CD14-positive monocyte (primary cell): ENCODE measurements at regions not wholly inside any gene's neighbourhood (a gene's known extent, or its start where the extent isn't known, plus 50 kb on each side); places are given as distances from the start of the nearest gene placed in this dataset.
"Not testable (repeated sequence)": the region's sequence is repeated elsewhere in the genome, so short reads cannot be mapped to it uniquely, and the experiment has no call there.

Source experiments
- DNase-seq, 3 donors: peaks; one replicate each; pipeline ENCODE4 v3.0.0-alpha.2; 2011 to 2022
- H2AFZ ChIP-seq: 2 replicates; pipeline ENCODE4 v1.6.0; 2012; ENCODE audit warnings: mild to moderate bottlenecking, low read depth, low read length, inconsistent platforms; ENCODE audit not compliant: insufficient read depth, poor library complexity, severe bottlenecking
- H3K27ac ChIP-seq, 2 donors: 1 replicate in 1 of 2; 2 replicates in 1 of 2; pipeline ENCODE4 v1.5.1; 2012 to 2013; ENCODE audit warnings: low read length in 2 of 2, control low read depth in 1 of 2, inconsistent platforms in 1 of 2, low read depth in 1 of 2, mild to moderate bottlenecking in 1 of 2
- H3K27me3 ChIP-seq, 2 donors: one replicate each; pipeline versions ENCODE4 v1.6.0 to v1.6.1; 2011 to 2013; ENCODE audit warnings: low read length in 2 of 2; ENCODE audit not compliant: control insufficient read depth in 2 of 2, insufficient read depth in 2 of 2
- H3K36me3 ChIP-seq, 2 donors: replicated peaks in 1 of 2; 1 replicate in 1 of 2; 2 replicates in 1 of 2; pipeline versions ENCODE4 v1.5.1 to v1.6.1; 2012 to 2013; ENCODE audit warnings: low read length in 2 of 2, control low read depth in 1 of 2, inconsistent platforms in 1 of 2, mild to moderate bottlenecking in 1 of 2; ENCODE audit not compliant: insufficient read depth in 2 of 2, control insufficient read depth in 1 of 2
- H3K4me1 ChIP-seq, 2 donors: 1 replicate in 1 of 2; 2 replicates in 1 of 2; pipeline versions ENCODE4 v1.5.1 to v1.6.1; 2012 to 2013; ENCODE audit warnings: low read length in 2 of 2, control low read depth in 1 of 2, inconsistent platforms in 1 of 2, mild to moderate bottlenecking in 1 of 2, moderate library complexity in 1 of 2; ENCODE audit not compliant: insufficient read depth in 2 of 2, control insufficient read depth in 1 of 2
- H3K4me2 ChIP-seq: replicated peaks from 2 replicates; pipeline ENCODE3; 2012; ENCODE audit warnings: low read length, moderate library complexity, mild to moderate bottlenecking; ENCODE audit not compliant: poor library complexity, severe bottlenecking; ENCODE audit errors: extremely low read depth
- H3K4me3 ChIP-seq, 3 experiments: fragments of 200-600 bp in 1 of 3; sonication (generic) in 1 of 3; replicated peaks in 1 of 3; 1 replicate in 2 of 3; 2 replicates in 1 of 3; pipeline ENCODE4 v1.5.1; 2011 to 2013; ENCODE audit warnings: low read length in 3 of 3, mild to moderate bottlenecking in 3 of 3, control low read depth in 2 of 3, low read depth in 2 of 3, inconsistent platforms in 1 of 3, moderate library complexity in 1 of 3
- H3K79me2 ChIP-seq: 2 replicates; pipeline ENCODE4 v1.6.0; 2012; ENCODE audit warnings: mild to moderate bottlenecking, control low read depth, inconsistent platforms, low read length, moderate library complexity; ENCODE audit not compliant: insufficient read depth
- H3K9ac ChIP-seq: 2 replicates; pipeline ENCODE4 v1.6.0; 2017; ENCODE audit warnings: low read length, mild to moderate bottlenecking; ENCODE audit not compliant: insufficient read depth, poor library complexity, severe bottlenecking
- H3K9me3 ChIP-seq, 2 donors: replicated peaks in 1 of 2; 1 replicate in 1 of 2; 2 replicates in 1 of 2; pipeline versions ENCODE4 v1.5.1 to v1.6.1; 2012 to 2013; ENCODE audit warnings: low read length in 2 of 2, control low read depth in 1 of 2; ENCODE audit not compliant: control insufficient read depth in 1 of 2, insufficient read depth in 1 of 2
- H4K20me1 ChIP-seq: 2 replicates; pipeline ENCODE4 v1.6.0; 2012; ENCODE audit warnings: mild to moderate bottlenecking, low read length, control low read depth, moderate library complexity; ENCODE audit not compliant: insufficient read depth
- H3K27ac Mint-ChIP-seq, 7 donors: one replicate each; pipeline ENCODE4 v1.8.0; 2020; ENCODE audit warnings: mild to moderate bottlenecking in 7 of 7, mixed read lengths in 7 of 7, moderate library complexity in 6 of 7, inconsistent platforms in 2 of 7
- H3K27me3 Mint-ChIP-seq, 3 donors: one replicate each; pipeline ENCODE4 v1.8.0; 2021 to 2022; ENCODE audit warnings: low read depth in 3 of 3, mild to moderate bottlenecking in 3 of 3, mixed read lengths in 3 of 3, moderate library complexity in 3 of 3, inconsistent platforms in 1 of 3
- H3K36me3 Mint-ChIP-seq, 2 donors: one replicate each; pipeline ENCODE4 v1.8.0; 2020; ENCODE audit warnings: mixed read lengths in 2 of 2, inconsistent platforms in 1 of 2, mild to moderate bottlenecking in 1 of 2
- H3K4me1 Mint-ChIP-seq: one replicate; pipeline ENCODE4 v1.8.0; 2020; ENCODE audit warnings: mild to moderate bottlenecking, mixed read lengths
- H3K4me3 Mint-ChIP-seq, 2 donors: one replicate each; pipeline ENCODE4 v1.8.0; 2020; ENCODE audit warnings: mild to moderate bottlenecking in 2 of 2, mixed read lengths in 2 of 2, moderate library complexity in 1 of 2
- H3K9me3 Mint-ChIP-seq, 7 donors: one replicate each; pipeline ENCODE4 v1.8.0; 2020 to 2022; ENCODE audit warnings: mixed read lengths in 7 of 7, mild to moderate bottlenecking in 6 of 7, moderate library complexity in 6 of 7, inconsistent platforms in 2 of 7
- WGBS: methylation state at CpG from one replicate; pipeline ENCODE4 v1.1.5; 2013; ENCODE audit warnings: missing lambda C conversion rate; ENCODE audit not compliant: insufficient coverage; 5-methylcytosine and 5-hydroxymethylcytosine counted together
- intact Hi-C, 2 donors: fragments of 100-400 bp; cut with micrococcal nuclease; formaldehyde crosslinking; loops; one replicate each; pipeline versions ENCODE4 v1.15.0 to v1.15.1; 2023
- TF ChIP-seq, protein P1 (sequence below): fragments of 200-600 bp; IDR thresholded peaks from one replicate; pipeline ENCODE4 v1.8.0; 2022; ENCODE audit warnings: antibody characterized with exemption, mild to moderate bottlenecking

- H2AFZ ChIP-seq, result no peak overlapping the region
- intact Hi-C loops, result no loop called here
- Mint-ChIP-seq H3K9me3 (peaks cover 0 to 15% (median 10%) of the 10 kb centered on the region in 7 donors), H3K27ac (no peak overlapping the region), H3K4me1 (no peaks in the 10 kb centered on the region), H3K36me3 (no peaks in the 10 kb centered on the region), H3K27me3 (peaks cover 0 to 2% (median 0%) of the 10 kb centered on the region in 3 donors), H3K4me3 (no peak overlapping the region)
- no peak overlapping the region for H3K4me3 ChIP-seq
- H3K9ac ChIP-seq, result no peak overlapping the region
- H3K27ac ChIP-seq, result no peak overlapping the region
- H3K9me3 ChIP-seq, result peaks cover 0 to 13% of the 10 kb centered on the region in 2 donors
- TF ChIP-seq, protein P1, sequence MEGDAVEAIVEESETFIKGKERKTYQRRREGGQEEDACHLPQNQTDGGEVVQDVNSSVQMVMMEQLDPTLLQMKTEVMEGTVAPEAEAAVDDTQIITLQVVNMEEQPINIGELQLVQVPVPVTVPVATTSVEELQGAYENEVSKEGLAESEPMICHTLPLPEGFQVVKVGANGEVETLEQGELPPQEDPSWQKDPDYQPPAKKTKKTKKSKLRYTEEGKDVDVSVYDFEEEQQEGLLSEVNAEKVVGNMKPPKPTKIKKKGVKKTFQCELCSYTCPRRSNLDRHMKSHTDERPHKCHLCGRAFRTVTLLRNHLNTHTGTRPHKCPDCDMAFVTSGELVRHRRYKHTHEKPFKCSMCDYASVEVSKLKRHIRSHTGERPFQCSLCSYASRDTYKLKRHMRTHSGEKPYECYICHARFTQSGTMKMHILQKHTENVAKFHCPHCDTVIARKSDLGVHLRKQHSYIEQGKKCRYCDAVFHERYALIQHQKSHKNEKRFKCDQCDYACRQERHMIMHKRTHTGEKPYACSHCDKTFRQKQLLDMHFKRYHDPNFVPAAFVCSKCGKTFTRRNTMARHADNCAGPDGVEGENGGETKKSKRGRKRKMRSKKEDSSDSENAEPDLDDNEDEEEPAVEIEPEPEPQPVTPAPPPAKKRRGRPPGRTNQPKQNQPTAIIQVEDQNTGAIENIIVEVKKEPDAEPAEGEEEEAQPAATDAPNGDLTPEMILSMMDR, result no peak
- no peaks in the 10 kb centered on the region for H3K36me3 ChIP-seq
- H3K4me1 ChIP-seq, result no peaks in the 10 kb centered on the region
- H3K27me3 ChIP-seq, result no peaks in the 10 kb centered on the region
- DNase-seq, result no peak
- H3K4me2 ChIP-seq, result no peak overlapping the region
- no peaks in the 10 kb centered on the region for H4K20me1 ChIP-seq
- no peaks in the 10 kb centered on the region for H3K79me2 ChIP-seq
Measured at GRCh38 chr5:104045987-104046386, 483.4 kb upstream of the NUDT12 start.

DNA sequence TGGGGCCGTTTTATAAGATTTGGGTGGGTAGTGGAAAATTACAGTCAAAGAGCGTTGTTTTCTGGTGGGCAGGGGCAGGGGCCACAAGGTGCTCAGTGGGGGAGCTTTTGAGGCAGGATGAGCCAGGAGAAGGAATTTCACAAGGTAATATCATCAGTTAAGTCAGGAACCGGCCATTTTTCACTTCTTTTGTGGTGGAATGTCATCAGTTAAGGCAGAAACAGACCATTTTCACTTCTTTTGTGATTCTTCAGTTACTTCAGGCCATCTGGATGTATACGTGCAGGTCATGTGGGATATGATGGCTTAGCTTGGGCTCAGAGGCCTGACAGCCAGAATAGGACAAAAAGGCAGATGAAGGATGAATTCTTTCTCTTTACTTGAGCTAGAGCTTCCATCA, 477.3 kb upstream of the NUDT12 start:
- H3K4me1 Mint-ChIP-seq, DNase-seq, H3K79me2 ChIP-seq, H3K4me2 ChIP-seq, H3K27ac Mint-ChIP-seq, H3K4me1 ChIP-seq, H3K27ac ChIP-seq, H2AFZ ChIP-seq, H3K4me3 ChIP-seq, H3K36me3 ChIP-seq, intact Hi-C loops, H3K9ac ChIP-seq, H4K20me1 ChIP-seq, H3K27me3 ChIP-seq, H3K9me3 ChIP-seq, H3K4me3 Mint-ChIP-seq, H3K27me3 Mint-ChIP-seq, H3K36me3 Mint-ChIP-seq: not testable (repeated sequence)
- H3K9me3 Mint-ChIP-seq, result peaks cover 0 to 12% (median 6%) of the 10 kb centered on the region in 7 donors
- 78% methylated on average over 2 of the region's 4 CpGs for WGBS

DNA sequence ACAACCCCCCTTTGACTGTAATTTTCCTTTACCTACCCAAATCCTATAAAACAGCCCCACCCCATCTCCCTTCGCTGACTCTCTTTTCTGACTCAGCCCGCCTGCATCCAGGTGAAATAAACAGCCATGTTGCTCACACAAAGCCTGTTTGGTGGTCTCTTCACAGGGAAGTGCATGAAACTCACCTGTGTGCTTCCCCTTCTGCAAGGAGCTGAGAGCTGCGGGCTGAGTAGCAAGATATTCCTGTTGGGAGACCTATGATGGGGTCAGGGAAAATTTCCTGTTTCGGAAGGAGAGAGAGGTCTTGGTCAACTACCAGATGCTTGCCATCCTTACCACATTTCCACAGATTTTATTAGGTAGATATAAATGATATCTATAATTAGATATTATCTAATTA, 474.5 kb upstream of the NUDT12 start:
- H3K79me2 ChIP-seq, H3K27me3 ChIP-seq, H3K4me1 ChIP-seq, H3K27me3 Mint-ChIP-seq, H3K27ac Mint-ChIP-seq, H3K36me3 ChIP-seq, H3K4me3 ChIP-seq, H3K36me3 Mint-ChIP-seq, H3K4me3 Mint-ChIP-seq, H2AFZ ChIP-seq, H4K20me1 ChIP-seq, H3K9ac ChIP-seq, H3K4me1 Mint-ChIP-seq, intact Hi-C loops, H3K4me2 ChIP-seq, DNase-seq, H3K27ac ChIP-seq: not testable (repeated sequence)
- H3K9me3 Mint-ChIP-seq, result peaks cover 4 to 16% (median 14%) of the 10 kb centered on the region in 7 donors
- H3K9me3 ChIP-seq, result peaks cover 0 to 10% of the 10 kb centered on the region in 2 donors
- WGBS, result 100% methylated on average over 2 of the region's 4 CpGs

DNA sequence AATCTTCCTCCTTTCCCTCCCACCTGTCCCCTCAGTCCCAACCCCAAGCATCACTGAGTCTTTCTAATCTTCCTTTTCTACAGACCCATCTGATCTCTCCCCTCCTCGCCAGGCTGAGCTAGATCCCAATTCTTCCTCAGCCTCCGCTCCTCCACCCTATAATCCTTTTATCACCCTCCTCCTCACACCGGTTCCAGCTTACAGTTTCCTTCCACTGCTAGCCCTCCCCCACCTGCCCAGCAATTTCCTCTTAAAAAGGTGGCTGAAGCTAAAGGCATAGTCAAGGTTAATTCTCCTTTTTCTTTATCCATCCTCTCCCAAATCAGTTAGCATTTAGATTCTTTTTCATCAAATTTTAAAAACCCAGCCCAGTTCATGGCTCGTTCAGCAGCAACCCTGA, 470.6 kb upstream of the NUDT12 start:
- WGBS, result 53% methylated on average over 3 of the region's 4 CpGs

More for the DNA sequence above, 470.6 kb upstream of the NUDT12 start:
- H3K4me2 ChIP-seq, H3K4me1 ChIP-seq, H3K36me3 Mint-ChIP-seq, H3K4me3 ChIP-seq, H3K27ac Mint-ChIP-seq, H3K36me3 ChIP-seq, H2AFZ ChIP-seq, intact Hi-C loops, DNase-seq, H3K27me3 ChIP-seq, H3K4me3 Mint-ChIP-seq, H3K79me2 ChIP-seq, H3K9ac ChIP-seq, H4K20me1 ChIP-seq, H3K27me3 Mint-ChIP-seq, H3K27ac ChIP-seq, H3K4me1 Mint-ChIP-seq: not testable (repeated sequence)
- peaks cover 10 to 28% (median 17%) of the 10 kb centered on the region in 7 donors for H3K9me3 Mint-ChIP-seq
- H3K9me3 ChIP-seq, result peaks cover 20 to 25% of the 10 kb centered on the region in 2 donors
